BE2C (cell line): ENCODE measurements at regions not wholly inside any gene's neighbourhood (a gene's known extent, or its start where the extent isn't known, plus 50 kb on each side); places are given as distances from the start of the nearest gene placed in this dataset.

ENCODE experiments used
- DNase-seq: peaks from one replicate; pipeline ENCODE4 v3.0.0-alpha.2; 2020
- H3K27me3 ChIP-seq: fragments of 250-450 bp; sonication (Bioruptor Pico); 2 replicates; pipeline ENCODE4 v1.5.1; 2020; ENCODE audit warnings: mild to moderate bottlenecking
- H3K36me3 ChIP-seq: fragments of 250-450 bp; sonication (Bioruptor Pico); 2 replicates; pipeline ENCODE4 v1.5.1; 2020; ENCODE audit warnings: mild to moderate bottlenecking
- H3K4me1 ChIP-seq: fragments of 250-450 bp; sonication (Bioruptor Pico); 2 replicates; pipeline ENCODE4 v1.5.1; 2020
- H3K4me3 ChIP-seq: 2 replicates; pipeline ENCODE4 v1.5.1; 2011; ENCODE audit warnings: low read depth, low read length
- H3K9me3 ChIP-seq: fragments of 250-450 bp; sonication (Bioruptor Pico); 2 replicates; pipeline ENCODE4 v1.5.1; 2020
- CTCF ChIP-seq: IDR thresholded peaks from 2 replicates; pipeline ENCODE4 v1.5.1; 2012; ENCODE audit warnings: mild to moderate bottlenecking, low read depth, low read length

GRCh38 chr22:48955351-48956311, 872.0 kb downstream of the BRD1 start:
- Histone ChIP-seq H3K36me3 (no peaks in the 10 kb centered on the region), H3K27me3 (no peaks in the 10 kb centered on the region), H3K4me3 (no peak overlapping the region), H3K4me1 (no peaks in the 10 kb centered on the region), H3K9me3 (no peaks in the 10 kb centered on the region; the same call in 1 of the 2 replicates)
- DNase-seq: no peak
- TF ChIP-seq CTCF: no peak

GRCh38 chr22:48954781-48955311, 872.8 kb downstream of the BRD1 start:
- Histone ChIP-seq H3K36me3 (no peaks in the 10 kb centered on the region), H3K27me3 (no peaks in the 10 kb centered on the region), H3K4me3 (no peak overlapping the region), H3K9me3 (no peaks in the 10 kb centered on the region; the same call in 1 of the 2 replicates), H3K4me1 (no peaks in the 10 kb centered on the region)
- DNase-seq: no peak
- TF ChIP-seq CTCF: no peak

- DNase-seq: no peak
- Histone ChIP-seq H3K4me3 (no peak overlapping the region), H3K36me3 (no peaks in the 10 kb centered on the region), H3K9me3 (no peaks in the 10 kb centered on the region; the same call in 1 of the 2 replicates), H3K27me3 (no peaks in the 10 kb centered on the region), H3K4me1 (no peaks in the 10 kb centered on the region)
- no peak for TF ChIP-seq CTCF
These were observed 873.8 kb downstream of the BRD1 start for GRCh38 chr22:48953830-48954229.

- H3K4me3 ChIP-seq: no peak overlapping the region
- TF ChIP-seq CTCF: no peak
- no peaks in the 10 kb centered on the region for H3K4me1 ChIP-seq
- H3K9me3 ChIP-seq: no peaks in the 10 kb centered on the region; the same call in 1 of the 2 replicates
- DNase-seq: no peak
- no peaks in the 10 kb centered on the region for H3K27me3 ChIP-seq
- H3K36me3 ChIP-seq: no peaks in the 10 kb centered on the region
These were observed 874.5 kb downstream of the BRD1 start for GRCh38 chr22:48953103-48953720.

- H3K4me3 ChIP-seq: no peak overlapping the region
- DNase-seq: no peak
- H3K27me3 ChIP-seq: no peaks in the 10 kb centered on the region
- H3K36me3 ChIP-seq: no peaks in the 10 kb centered on the region
- no peak for TF ChIP-seq CTCF
- no peaks in the 10 kb centered on the region; the same call in 1 of the 2 replicates for H3K9me3 ChIP-seq
- no peaks in the 10 kb centered on the region for H3K4me1 ChIP-seq
These were observed 875.2 kb downstream of the BRD1 start for GRCh38 chr22:48952256-48953102.
